ENCODE measurements at regions not wholly inside any gene's neighbourhood (a gene's known extent, or its start where the extent isn't known, plus 50 kb on each side); places are given as distances from the start of the nearest gene placed in this dataset.

GRCh38 chr1:47701741-47702515, 264.1 kb downstream of the FOXD2 start:
- no peak for DNase-seq (ENCODE audit: low read depth in 2 of 2)

GRCh38 chr1:47703156-47703825, 265.4 kb downstream of the FOXD2 start:
- DNase-seq (ENCODE audit: low read depth in 2 of 2): no peak

- DNase-seq (ENCODE audit: low read depth in 2 of 2): no peak
These were observed 266.2 kb downstream of the FOXD2 start for GRCh38 chr1:47703981-47704596.

DNA sequence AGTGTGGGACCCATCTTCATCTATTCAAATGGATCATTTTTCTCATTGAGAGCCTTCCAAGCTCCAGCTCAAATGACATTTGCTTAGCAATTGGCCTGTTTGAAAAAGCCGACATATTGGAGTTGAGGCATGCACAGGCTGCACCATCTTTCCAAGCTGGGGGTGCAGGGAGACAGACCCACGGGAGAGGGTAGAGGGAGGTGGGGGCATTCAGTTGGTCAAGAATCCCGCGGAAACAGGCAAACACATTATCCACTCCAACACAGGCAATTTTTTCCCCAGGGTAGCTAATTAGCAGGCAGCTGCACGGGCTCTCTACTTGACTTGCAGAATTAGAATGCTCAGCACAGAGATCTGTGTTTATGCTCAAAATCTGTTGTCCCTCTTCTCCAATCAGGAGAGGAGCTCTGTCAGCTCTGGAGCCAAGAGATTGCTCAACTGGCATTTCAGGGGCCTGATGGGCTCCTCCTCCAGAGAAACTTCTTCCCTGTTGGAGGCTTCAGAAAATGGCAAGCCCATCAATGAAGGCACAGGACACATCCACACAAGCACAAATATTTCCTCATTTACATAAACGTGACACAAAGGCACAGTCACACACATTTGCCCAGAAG, 267.8 kb downstream of the FOXD2 start:
- no peak for DNase-seq (ENCODE audit: low read depth in 2 of 2)

GRCh38 chr1:47707503-47707902, 269.7 kb downstream of the FOXD2 start:
- DNase-seq (ENCODE audit: low read depth in 2 of 2): no peak

DNA sequence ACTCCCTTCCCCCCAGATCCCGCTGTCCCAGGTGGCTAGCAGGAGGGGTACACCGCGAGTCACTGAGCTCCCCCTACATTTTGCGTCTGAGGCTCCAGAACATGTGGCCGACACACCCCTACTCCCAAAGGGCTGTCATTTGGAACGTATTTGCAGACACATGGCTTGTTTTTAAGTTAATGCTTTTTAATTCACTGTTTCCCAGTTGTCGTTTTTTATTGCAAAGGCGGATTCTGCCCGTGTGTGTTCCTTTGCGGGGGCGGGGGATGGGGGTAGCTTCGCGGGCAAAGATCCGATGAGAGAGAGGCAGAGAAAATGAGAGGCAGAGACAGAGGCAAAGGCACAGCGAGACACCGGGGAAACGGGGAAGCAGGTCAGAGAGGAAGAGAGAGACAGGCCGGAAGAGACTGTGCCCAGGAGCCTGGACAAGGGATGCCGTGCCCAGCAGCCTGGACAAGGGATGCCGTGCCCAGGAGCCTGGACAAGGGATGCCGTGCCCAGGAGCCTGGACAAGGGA, 270.2 kb downstream of the FOXD2 start:
- DNase-seq (ENCODE audit: low read depth in 2 of 2): no peak

DNA sequence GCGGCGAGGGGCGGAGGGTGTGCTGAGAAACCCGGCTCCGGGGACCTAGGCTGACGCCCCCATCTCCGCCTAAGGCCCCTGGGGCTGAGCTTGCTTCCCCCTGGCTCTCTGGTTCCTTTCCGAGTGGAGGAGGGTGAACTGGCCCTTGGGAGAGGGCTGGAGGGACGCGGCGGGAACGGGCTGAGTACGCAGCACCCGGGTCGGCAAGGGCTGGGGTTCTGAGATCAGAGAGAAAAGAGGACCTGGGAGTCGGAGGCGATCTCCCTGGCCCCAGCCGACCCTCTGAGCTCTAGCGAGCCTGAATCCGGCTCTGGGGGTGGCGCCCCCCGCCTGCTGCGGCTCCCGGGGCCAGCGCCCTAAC, 270.8 kb downstream of the FOXD2 start:
- DNase-seq (ENCODE audit: low read depth in 2 of 2): no peak

- no peak for DNase-seq (ENCODE audit: low read depth in 2 of 2)
These were observed 271.4 kb downstream of the FOXD2 start for GRCh38 chr1:47709019-47709871.

- DNase-seq (ENCODE audit: low read depth in 2 of 2): no peak
These were observed 272.0 kb downstream of the FOXD2 start for GRCh38 chr1:47709872-47710231.

GRCh38 chr1:47710329-47711071, 272.7 kb downstream of the FOXD2 start:
- peak; percentile 17 to 60 for DNase-seq (ENCODE audit: low read depth in 2 of 2)
